OCI-LY1 (cell line): ENCODE measurements at regions not wholly inside any gene's neighbourhood (a gene's known extent, or its start where the extent isn't known, plus 50 kb on each side); places are given as distances from the start of the nearest gene placed in this dataset.

Experiments used
- H2AFZ ChIP-seq: fragments of 200-600 bp; sonication (generic), shearing (Covaris generic); 2 replicates; pipeline ENCODE4 v1.6.0; 2014; ENCODE audit warnings: antibody characterized with exemption, mild to moderate bottlenecking, low read length
- H3F3A ChIP-seq: fragments of 200-600 bp; sonication (generic), shearing (Covaris generic); 2 replicates; pipeline ENCODE4 v1.6.0; 2014; ENCODE audit warnings: mild to moderate bottlenecking, antibody characterized with exemption, low read length, moderate library complexity; ENCODE audit not compliant: insufficient read depth
- H3K27ac ChIP-seq: fragments of 200-600 bp; sonication (generic); 2 replicates; pipeline ENCODE4 v1.5.1; 2014; ENCODE audit warnings: low read length, mixed run types, mild to moderate bottlenecking, low read depth; ENCODE audit not compliant: poor library complexity, severe bottlenecking
- H3K27me3 ChIP-seq: fragments of 200-600 bp; sonication (generic); 2 replicates; pipeline ENCODE4 v1.6.0; 2014; ENCODE audit warnings: antibody characterized with exemption, mild to moderate bottlenecking, low read length, moderate library complexity; ENCODE audit not compliant: insufficient read depth
- H3K36me3 ChIP-seq: fragments of 200-600 bp; sonication (generic); 2 replicates; pipeline ENCODE4 v1.6.1; 2014; ENCODE audit warnings: mild to moderate bottlenecking, antibody characterized with exemption, low read length, moderate library complexity, mixed read lengths; ENCODE audit not compliant: insufficient read depth
- H3K4me1 ChIP-seq: fragments of 200-600 bp; sonication (generic); 2 replicates; pipeline ENCODE4 v1.5.1; 2014; ENCODE audit warnings: mild to moderate bottlenecking, low read length, moderate library complexity; ENCODE audit not compliant: insufficient read depth, severe bottlenecking
- H3K4me2 ChIP-seq: fragments of 200-600 bp; sonication (generic), shearing (Covaris generic); 2 replicates; pipeline ENCODE4 v1.6.1; 2014; ENCODE audit warnings: low read length
- H3K4me3 ChIP-seq: fragments of 200-600 bp; sonication (generic); 2 replicates; pipeline ENCODE4 v1.5.1; 2014; ENCODE audit warnings: low read length, low read depth, mild to moderate bottlenecking, mixed read lengths; ENCODE audit not compliant: poor library complexity, severe bottlenecking
- H3K79me2 ChIP-seq: fragments of 200-600 bp; shearing (Covaris generic); 2 replicates; pipeline ENCODE4 v1.6.1; 2016; ENCODE audit warnings: mixed run types, low read length, mixed read lengths; ENCODE audit not compliant: insufficient read depth
- H3K9ac ChIP-seq: fragments of 200-600 bp; sonication (generic), shearing (Covaris generic); 2 replicates; pipeline ENCODE4 v1.6.1; 2014; ENCODE audit warnings: mild to moderate bottlenecking, low read length, mixed read lengths
- H3K9me2 ChIP-seq: fragments of 200-600 bp; sonication (generic), shearing (Covaris generic); 2 replicates; pipeline ENCODE4 v1.6.1; 2014; ENCODE audit warnings: low read depth, mild to moderate bottlenecking, low read length, mixed read lengths
- H3K9me3 ChIP-seq: fragments of 200-600 bp; shearing (Covaris generic); 2 replicates; pipeline ENCODE4 v1.6.1; 2014; ENCODE audit warnings: low read length, mixed read lengths
- H4K20me1 ChIP-seq: fragments of 200-600 bp; sonication (generic), shearing (Covaris generic); 2 replicates; pipeline ENCODE4 v1.6.0; 2016; ENCODE audit warnings: mild to moderate bottlenecking, low read length; ENCODE audit not compliant: insufficient read depth
- EZH2 ChIP-seq: fragments of 200-600 bp; sonication (generic), shearing (Covaris generic); IDR thresholded peaks from 2 replicates; pipeline ENCODE4 v1.8.0; 2017; ENCODE audit warnings: borderline replicate concordance, mixed run types, mild to moderate bottlenecking, antibody characterized with exemption, low read length, moderate library complexity, mixed read lengths
- TF ChIP-seq, protein P1 (sequence below): fragments of 200-600 bp; sonication (generic), shearing (Covaris generic); IDR thresholded peaks from 2 replicates; pipeline ENCODE4 v1.5.1; 2017; ENCODE audit warnings: mild to moderate bottlenecking, antibody characterized with exemption, low read length, moderate library complexity, mixed read lengths

DNA sequence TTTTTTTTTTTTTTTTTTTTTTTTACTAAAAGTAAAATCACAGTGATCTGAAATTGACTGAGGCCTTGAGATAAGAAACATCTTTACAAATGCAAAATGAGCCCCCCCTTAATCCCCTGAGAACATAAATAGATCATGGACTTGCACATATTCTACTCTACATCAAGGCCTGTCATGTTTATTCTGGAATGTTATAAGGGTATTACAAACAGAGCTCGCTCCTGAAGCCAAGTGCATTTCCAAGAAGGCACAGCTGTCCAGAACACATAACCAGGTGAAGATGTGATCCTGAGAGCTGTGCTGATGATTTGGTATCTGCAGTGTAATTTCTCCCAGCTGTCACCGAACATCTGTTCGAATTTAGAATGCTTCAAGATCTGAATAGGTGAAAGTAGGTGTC lies 384.5 kb downstream of the GPAT3 start:
- Histone ChIP-seq H3K4me2 (no peak overlapping the region), H3K27me3 (no peaks in the 10 kb centered on the region), H3K9ac (no peak overlapping the region), H3K9me3 (no peaks in the 10 kb centered on the region), H4K20me1 (no peaks in the 10 kb centered on the region), H3K79me2 (no peaks in the 10 kb centered on the region), H3K9me2 (no peaks in the 10 kb centered on the region), H3K36me3 (no peaks in the 10 kb centered on the region), H2AFZ (no peak overlapping the region), H3F3A (no peaks in the 10 kb centered on the region), H3K4me1 (no peaks in the 10 kb centered on the region), H3K4me3 (no peak overlapping the region), H3K27ac (no peak overlapping the region)
- TF ChIP-seq, protein P1, sequence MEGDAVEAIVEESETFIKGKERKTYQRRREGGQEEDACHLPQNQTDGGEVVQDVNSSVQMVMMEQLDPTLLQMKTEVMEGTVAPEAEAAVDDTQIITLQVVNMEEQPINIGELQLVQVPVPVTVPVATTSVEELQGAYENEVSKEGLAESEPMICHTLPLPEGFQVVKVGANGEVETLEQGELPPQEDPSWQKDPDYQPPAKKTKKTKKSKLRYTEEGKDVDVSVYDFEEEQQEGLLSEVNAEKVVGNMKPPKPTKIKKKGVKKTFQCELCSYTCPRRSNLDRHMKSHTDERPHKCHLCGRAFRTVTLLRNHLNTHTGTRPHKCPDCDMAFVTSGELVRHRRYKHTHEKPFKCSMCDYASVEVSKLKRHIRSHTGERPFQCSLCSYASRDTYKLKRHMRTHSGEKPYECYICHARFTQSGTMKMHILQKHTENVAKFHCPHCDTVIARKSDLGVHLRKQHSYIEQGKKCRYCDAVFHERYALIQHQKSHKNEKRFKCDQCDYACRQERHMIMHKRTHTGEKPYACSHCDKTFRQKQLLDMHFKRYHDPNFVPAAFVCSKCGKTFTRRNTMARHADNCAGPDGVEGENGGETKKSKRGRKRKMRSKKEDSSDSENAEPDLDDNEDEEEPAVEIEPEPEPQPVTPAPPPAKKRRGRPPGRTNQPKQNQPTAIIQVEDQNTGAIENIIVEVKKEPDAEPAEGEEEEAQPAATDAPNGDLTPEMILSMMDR: no peak
- no peak for TF ChIP-seq EZH2

- no peak overlapping the region for H2AFZ ChIP-seq
- no peaks in the 10 kb centered on the region for H4K20me1 ChIP-seq
- H3K4me3 ChIP-seq: no peak overlapping the region
- no peaks in the 10 kb centered on the region for H3F3A ChIP-seq
- no peaks in the 10 kb centered on the region for H3K9me2 ChIP-seq
- H3K9me3 ChIP-seq: no peaks in the 10 kb centered on the region
- no peaks in the 10 kb centered on the region for H3K36me3 ChIP-seq
- TF ChIP-seq EZH2: no peak
- TF ChIP-seq, protein P1: no peak
- no peak overlapping the region for H3K4me2 ChIP-seq
- no peak overlapping the region for H3K9ac ChIP-seq
- no peaks in the 10 kb centered on the region for H3K27me3 ChIP-seq
- no peaks in the 10 kb centered on the region for H3K4me1 ChIP-seq
- no peak overlapping the region for H3K27ac ChIP-seq
- H3K79me2 ChIP-seq: no peaks in the 10 kb centered on the region
Measured at GRCh38 chr4:83917572-83917971, 381.7 kb downstream of the GPAT3 start.

DNA sequence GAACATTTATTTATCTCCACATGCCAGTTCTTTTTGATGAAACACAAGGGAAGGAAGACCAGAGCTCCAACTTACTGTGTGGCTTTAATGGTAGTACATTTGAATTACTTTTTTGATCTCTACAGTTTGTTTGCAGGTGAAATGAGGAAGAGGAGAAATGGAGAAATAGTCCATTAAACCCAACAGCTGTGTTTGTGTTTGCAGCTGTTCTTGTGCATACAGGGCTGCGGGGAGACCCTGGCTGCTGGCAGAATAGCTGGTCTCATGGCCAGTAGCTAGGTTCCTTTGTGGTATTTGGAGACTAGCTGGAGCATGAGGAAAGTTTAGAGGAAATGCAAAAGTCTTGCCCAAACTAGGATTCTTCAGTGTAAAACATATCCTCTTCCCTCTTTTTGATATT lies 374.8 kb downstream of the GPAT3 start:
- H4K20me1 ChIP-seq: no peaks in the 10 kb centered on the region
- H3K4me1 ChIP-seq: no peaks in the 10 kb centered on the region
- TF ChIP-seq EZH2: no peak
- TF ChIP-seq, protein P1: no peak
- no peaks in the 10 kb centered on the region for H3K27me3 ChIP-seq
- H3K9me2 ChIP-seq: no peaks in the 10 kb centered on the region
- no peak overlapping the region for H3K9ac ChIP-seq
- no peaks in the 10 kb centered on the region for H3K9me3 ChIP-seq
- H3K4me3 ChIP-seq: no peak overlapping the region
- H3K27ac ChIP-seq: no peak overlapping the region
- no peak overlapping the region for H2AFZ ChIP-seq
- H3K4me2 ChIP-seq: no peak overlapping the region
- H3F3A ChIP-seq: no peaks in the 10 kb centered on the region
- no peaks in the 10 kb centered on the region for H3K79me2 ChIP-seq
- no peaks in the 10 kb centered on the region for H3K36me3 ChIP-seq
